NCI-H2029 (cell line): ENCODE measurements at regions not wholly inside any gene's neighbourhood (a gene's known extent, or its start where the extent isn't known, plus 50 kb on each side); places are given as distances from the start of the nearest gene placed in this dataset.

Source experiments
- DNase-seq: peaks from one replicate; lab custom pipeline; 2025; lab: John Stamatoyannopoulos, UW

GRCh38 chr18:61989138-61989537 lies 96.3 kb upstream of the RNF152 start:
- DNase-seq: no peak

DNA sequence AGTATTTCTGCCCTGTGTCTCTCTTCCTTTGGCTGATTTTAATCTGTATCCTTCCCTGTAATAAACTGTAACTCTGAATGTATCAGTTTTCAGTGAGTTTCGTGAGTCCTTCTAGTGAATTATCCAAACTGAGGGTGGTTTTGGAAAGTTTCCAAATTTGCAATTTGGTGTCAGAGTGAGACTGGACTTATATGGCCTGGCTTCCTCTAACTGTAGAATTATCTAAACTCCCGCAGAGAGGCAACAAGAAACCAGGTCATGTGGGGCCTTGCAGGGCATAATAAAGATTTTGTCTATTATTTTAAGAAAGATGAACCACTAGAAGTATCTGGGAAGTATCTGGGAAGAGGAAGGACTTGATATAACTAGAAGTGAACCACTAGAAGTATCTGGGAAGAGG lies 95.3 kb upstream of the RNF152 start:
- no peak for DNase-seq

DNA sequence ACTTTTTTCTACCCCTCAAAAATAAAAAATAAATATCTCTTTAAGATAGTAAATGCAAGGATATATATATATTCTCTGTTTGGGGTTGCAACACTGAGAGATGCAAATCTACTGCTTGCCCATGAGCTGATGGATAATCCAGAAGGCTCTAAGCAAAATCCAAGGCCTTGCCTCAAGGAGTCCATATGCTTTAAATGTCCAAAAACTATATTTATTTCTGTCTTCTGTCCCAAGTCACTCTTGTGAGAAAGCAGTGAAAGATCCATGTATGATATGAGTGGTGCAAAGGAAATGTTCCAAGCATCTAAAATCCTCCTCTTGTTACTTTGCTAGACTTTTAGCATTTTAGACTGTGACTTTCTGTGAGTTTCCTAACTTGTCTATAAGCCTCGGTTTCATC lies 92.9 kb upstream of the RNF152 start:
- DNase-seq: no peak

DNA sequence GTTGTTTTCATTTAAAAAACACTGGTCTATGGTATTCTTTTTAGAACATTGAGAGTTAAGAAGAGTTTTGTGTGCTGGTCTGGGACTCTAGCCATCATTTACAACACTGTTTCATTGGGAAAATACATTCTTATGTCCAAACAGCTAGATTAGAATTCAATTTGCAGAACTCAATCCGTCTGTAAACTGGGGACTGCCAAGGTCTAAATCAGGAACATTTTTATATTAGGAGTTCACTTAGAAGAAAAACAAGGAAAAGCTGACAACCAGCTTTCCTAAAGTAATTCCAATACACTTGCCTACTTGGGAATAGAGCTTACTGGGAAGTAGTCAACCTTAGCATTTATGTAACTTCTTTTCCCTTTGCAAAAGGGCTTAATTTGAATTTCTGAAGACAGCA lies 91.5 kb upstream of the RNF152 start:
- no peak for DNase-seq

GRCh38 chr18:61982475-61982874 lies 89.7 kb upstream of the RNF152 start:
- DNase-seq: no peak

GRCh38 chr18:61980355-61980754 lies 87.5 kb upstream of the RNF152 start:
- no peak for DNase-seq

DNA sequence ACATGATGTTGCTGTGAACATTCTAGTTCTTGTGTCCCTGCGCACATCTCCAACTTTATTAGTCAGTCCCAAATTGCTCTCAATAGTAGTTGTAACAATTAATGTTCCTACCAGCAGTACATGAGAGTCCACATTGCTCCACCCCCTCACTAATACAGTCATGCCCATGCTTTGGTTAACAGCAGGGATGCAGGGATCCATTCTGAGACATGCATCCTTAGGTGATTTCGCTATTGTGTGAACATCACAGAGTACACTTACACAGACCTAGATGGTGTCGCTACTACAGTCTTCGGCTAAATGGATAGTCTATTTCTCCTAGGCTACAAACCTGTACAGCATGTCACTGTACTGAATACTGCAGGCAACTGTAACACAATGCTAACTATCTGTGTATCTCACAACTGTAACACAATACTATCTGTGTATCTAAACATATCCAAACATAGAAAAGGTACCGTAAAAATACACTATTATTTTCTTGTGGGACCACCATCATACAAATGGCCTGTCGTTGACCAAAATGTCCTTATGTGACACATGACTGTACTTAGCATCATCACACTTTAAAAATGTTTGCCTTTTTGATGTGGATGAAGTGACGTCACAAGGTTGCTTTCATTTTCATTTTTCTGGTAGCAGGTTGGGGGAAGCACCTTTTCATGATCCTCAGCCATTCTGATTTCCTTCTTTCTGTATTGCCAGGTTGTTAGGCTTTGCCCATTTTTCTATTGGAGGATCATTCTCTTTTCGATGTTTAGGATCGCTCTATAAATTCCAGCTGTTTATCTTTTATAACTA lies 82.9 kb upstream of the RNF152 start:
- DNase-seq: no peak

GRCh38 chr18:61973273-61974115 lies 80.7 kb upstream of the RNF152 start:
- no peak for DNase-seq

GRCh38 chr18:61972389-61973264 lies 79.8 kb upstream of the RNF152 start:
- DNase-seq: peak; percentile 56

DNA sequence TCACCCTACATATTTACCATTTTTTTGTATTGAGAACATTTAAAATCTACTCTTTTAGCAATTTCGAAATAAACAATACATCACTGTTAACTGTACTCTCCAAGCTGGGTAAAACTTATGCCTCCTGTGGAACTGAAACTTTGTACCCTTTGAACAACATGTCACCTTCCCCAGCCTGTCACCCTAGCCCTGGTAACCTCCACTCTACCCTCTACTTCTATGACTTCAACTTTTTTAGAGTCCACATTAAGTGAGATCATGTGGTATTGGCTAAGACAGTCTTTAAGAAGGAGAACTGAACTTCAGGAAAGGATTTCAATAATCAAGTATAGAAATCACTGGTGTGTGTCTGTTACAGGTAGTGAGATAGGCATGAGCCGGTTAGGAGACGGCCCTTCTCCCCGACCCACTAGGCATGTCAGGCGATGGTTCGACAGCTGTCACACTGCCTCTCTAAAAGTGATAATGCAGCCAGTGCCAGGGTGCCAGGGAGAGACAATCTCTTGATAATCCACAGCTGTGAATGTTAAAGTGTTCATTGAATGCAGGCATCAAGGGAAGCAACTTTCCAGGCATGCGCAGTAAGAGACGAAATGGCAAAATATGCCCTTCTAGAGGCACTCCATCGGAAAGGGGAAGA lies 74.6 kb upstream of the RNF152 start:
- DNase-seq: no peak

GRCh38 chr18:61965311-61965710 lies 72.5 kb upstream of the RNF152 start:
- no peak for DNase-seq

DNA sequence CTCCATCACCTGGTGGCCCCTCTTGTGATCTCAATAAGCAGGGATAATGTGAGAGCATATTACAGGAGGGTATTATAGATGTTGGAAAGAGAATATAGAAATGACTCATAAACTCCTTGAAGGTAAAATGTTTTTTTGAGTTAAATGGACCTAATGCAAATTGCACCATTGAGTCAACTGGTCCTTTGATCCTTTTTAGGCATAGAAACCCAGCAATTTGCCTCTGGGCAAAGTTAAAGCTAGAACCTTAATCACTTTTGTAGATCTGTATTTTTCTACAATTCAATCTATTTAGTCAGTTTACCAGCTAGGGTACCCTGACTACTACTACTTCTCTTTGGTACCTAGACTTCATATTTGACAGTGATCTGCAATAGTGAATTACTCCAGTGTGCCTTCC lies 71.8 kb upstream of the RNF152 start:
- DNase-seq: no peak

GRCh38 chr18:61963705-61964104 lies 70.9 kb upstream of the RNF152 start:
- DNase-seq: no peak

GRCh38 chr18:61957801-61958516 lies 65.2 kb upstream of the RNF152 start:
- DNase-seq: no peak

DNA sequence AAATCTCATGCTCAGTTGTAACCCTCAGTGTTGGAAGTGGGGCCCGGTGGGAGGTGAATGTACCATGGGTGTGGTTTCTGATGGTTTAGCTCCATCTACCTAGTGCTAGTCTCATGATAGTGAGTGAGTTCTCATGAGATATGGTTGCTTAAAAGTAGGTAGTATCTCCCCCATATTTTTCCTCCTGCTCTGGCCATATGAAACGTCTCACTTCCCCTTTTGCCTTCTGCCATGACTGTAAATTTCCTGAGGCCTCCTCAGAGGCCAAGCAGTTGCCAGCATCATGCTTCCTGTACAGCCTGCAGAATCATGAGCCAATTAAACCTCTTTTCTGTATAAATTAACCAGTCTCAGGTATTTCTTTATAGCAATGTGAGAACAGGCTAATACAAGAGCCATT lies 62.8 kb upstream of the RNF152 start:
- no peak for DNase-seq

DNA sequence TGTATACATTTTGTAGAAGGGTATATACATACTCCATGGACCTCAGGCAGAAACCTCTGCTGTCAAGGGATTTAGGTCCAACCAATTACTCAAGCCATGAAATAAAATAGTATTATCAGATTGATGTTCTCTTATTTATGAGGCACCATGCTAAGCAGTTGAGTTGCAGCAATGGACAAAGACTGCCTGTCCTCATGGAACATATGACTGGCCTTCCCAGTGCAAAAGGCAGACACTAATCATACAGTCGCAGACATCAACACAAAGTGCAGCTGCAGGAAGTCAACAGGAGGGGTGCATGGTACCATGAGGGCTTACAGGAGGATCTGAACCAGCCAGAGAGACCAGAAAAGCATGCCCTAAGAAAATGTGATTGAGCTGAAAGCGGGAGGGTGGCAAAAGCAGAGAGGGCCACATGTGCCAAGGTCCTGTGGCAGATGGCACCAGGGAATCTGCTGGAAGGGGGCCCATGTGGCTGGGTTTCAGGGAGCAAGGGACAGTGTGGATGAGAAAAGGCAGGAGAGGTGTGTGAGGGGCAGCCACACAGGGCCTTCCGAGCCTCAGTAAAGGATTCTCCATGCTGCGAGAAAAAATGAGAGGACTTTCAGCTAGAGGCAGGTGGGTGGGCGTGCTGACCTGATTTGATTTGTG lies 61.4 kb upstream of the RNF152 start:
- no peak for DNase-seq

DNA sequence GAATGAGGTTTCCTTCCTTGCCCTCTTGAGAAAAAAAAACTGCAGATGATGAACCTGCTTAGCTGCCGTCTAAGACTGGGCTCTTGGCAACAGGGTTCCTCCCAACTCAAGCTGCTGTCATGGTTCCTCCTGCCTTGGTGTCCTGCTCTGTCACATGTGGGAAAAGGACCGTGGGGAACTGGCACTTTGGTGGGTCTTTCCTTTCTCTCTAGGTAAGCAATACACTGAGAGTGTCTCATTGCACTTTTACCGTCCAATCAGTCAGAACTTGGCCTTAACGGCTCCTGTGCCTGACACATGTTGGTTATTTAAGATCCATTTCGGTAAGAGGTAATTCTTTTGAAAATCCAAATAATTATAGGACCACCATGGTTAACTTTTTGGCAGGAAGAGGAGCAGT lies 60.8 kb upstream of the RNF152 start:
- DNase-seq: no peak

DNA sequence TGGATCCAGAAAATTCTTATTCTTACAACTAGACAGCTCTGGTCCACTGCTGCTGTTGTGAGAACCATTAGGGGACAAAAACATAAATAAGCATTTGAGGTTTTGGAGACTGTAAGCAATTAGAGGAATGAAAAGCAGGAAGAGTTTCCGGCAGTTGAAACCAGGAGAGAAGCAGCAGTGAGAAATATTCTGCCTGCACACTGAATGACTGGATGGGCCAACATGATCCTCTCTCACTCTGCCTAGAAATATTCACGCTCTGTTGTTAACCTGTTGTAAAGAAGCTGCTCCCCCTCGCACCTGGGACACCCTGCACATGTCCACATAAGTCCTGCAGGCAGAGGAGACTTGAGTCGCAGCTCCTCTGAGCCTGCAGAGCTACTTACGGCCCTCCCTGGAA lies 60.4 kb upstream of the RNF152 start:
- DNase-seq: no peak

GRCh38 chr18:61951396-61951795 lies 58.6 kb upstream of the RNF152 start:
- no peak for DNase-seq

DNA sequence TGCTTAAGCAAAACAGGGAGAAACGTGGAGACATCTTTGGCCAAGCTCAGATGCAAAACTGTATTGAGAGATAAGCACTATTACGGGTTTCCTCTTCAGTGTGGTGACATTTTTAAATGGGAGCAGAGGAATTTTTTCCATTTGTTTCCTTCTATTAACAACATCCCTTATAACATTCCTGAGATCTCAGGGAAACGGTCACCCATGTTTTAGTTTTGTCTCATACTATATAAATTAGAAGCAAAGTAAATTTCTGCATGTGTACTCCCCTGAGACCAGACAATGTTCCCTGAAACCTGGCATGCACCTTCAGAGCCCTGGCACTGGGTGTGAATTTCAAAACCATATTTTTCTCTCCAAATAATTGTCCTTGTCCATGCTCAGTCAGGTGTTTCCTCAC lies 57.6 kb upstream of the RNF152 start:
- DNase-seq: no peak

DNA sequence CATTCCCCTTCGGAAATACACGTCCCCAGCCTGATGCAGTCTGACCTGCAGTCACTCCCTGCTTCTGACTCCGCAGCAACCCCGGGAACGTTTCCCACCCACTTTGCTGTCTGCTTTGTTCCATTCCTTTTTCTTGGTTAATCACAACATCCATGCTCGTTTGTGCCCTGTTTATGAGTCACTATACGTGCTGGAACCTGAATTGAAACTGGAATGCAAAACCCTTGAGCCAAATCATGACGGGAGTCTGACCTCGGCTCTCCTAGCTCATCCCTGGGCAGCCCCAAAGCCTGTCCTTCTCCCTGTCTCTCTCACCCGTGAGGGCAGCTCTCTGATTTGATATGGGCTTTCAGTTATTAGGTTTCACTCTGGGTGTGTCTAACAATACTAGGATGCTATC lies 57.1 kb upstream of the RNF152 start:
- no peak for DNase-seq
